ENCODE measurements at regions not wholly inside any gene's neighbourhood (a gene's known extent, or its start where the extent isn't known, plus 50 kb on each side); places are given as distances from the start of the nearest gene placed in this dataset.

DNA sequence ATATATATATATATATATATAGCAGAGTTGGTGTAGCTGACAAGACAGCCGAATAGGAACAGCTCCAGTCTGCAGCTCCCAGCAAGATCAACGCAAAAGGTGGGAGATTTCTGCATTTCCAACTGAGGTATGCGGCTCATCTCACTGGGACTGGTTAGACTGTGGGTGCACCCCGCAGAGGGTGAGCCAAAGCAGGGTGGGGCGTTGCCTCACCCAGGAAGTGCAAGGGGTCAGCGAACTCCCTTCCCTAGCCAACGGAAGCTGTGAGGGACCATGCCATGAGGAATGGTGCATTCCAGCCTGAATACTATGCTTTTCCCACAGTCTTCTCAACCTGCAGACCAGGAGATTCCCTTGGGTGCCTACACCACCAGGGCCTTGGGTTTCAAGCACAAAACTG lies 81.7 kb upstream of the ST3GAL6 start:
- TF ChIP-seq, protein P1, sequence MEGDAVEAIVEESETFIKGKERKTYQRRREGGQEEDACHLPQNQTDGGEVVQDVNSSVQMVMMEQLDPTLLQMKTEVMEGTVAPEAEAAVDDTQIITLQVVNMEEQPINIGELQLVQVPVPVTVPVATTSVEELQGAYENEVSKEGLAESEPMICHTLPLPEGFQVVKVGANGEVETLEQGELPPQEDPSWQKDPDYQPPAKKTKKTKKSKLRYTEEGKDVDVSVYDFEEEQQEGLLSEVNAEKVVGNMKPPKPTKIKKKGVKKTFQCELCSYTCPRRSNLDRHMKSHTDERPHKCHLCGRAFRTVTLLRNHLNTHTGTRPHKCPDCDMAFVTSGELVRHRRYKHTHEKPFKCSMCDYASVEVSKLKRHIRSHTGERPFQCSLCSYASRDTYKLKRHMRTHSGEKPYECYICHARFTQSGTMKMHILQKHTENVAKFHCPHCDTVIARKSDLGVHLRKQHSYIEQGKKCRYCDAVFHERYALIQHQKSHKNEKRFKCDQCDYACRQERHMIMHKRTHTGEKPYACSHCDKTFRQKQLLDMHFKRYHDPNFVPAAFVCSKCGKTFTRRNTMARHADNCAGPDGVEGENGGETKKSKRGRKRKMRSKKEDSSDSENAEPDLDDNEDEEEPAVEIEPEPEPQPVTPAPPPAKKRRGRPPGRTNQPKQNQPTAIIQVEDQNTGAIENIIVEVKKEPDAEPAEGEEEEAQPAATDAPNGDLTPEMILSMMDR (IDR thresholded peaks at IDR 0.05): no peak
- TF ChIP-seq EP300 (IDR thresholded peaks at IDR 0.05): no peak
- TF ChIP-seq POLR2A (IDR thresholded peaks at IDR 0.05): no peak

All from upper lobe of left lung (tissue), 4 donors.